Neural cell (in vitro differentiated cells): ENCODE measurements at regions not wholly inside any gene's neighbourhood (a gene's known extent, or its start where the extent isn't known, plus 50 kb on each side); places are given as distances from the start of the nearest gene placed in this dataset.
"Not testable (repeated sequence)": the region's sequence is repeated elsewhere in the genome, so short reads cannot be mapped to it uniquely, and the experiment has no call there.

Experiments
- H2AFZ ChIP-seq: fragments of 200-600, 300-800 bp; sonication (generic), shearing (Covaris generic); 2 replicates; pipeline ENCODE4 v1.6.0; 2014; ENCODE audit warnings: low read depth, mild to moderate bottlenecking, antibody characterized with exemption, low read length, moderate library complexity
- H3F3A ChIP-seq: fragments of 200-600 bp; shearing (Covaris generic); 2 replicates; pipeline ENCODE4 v1.6.1; 2016; ENCODE audit warnings: mild to moderate bottlenecking, moderate library complexity, mixed read lengths, antibody characterized with exemption, low read length; ENCODE audit not compliant: insufficient read depth, poor library complexity, severe bottlenecking
- H3K27ac ChIP-seq: fragments of 200-600, 300-800 bp; sonication (generic), shearing (Covaris generic); 2 replicates; pipeline ENCODE4 v1.5.1; 2014; ENCODE audit warnings: mild to moderate bottlenecking, low read length, moderate library complexity
- H3K27me3 ChIP-seq: fragments of 300-800, 200-600 bp; sonication (generic), shearing (Covaris generic); 2 replicates; pipeline ENCODE4 v1.6.0; 2014; ENCODE audit warnings: mild to moderate bottlenecking, low read depth, low read length, moderate library complexity; ENCODE audit not compliant: insufficient read depth
- H3K36me3 ChIP-seq: fragments of 300-800, 200-600 bp; sonication (generic), shearing (Covaris generic); 2 replicates; pipeline ENCODE4 v1.5.1; 2014; ENCODE audit warnings: mild to moderate bottlenecking, antibody characterized with exemption, low read length, moderate library complexity; ENCODE audit not compliant: insufficient read depth
- H3K4me2 ChIP-seq: fragments of 300-800, 200-600 bp; sonication (generic), shearing (Covaris generic); 2 replicates; pipeline ENCODE4 v1.6.0; 2014; ENCODE audit warnings: mild to moderate bottlenecking, low read length
- H3K4me3 ChIP-seq: fragments of 300-800, 200-600 bp; sonication (generic), shearing (Covaris generic); 2 replicates; pipeline ENCODE4 v1.5.1; 2014; ENCODE audit warnings: mild to moderate bottlenecking, low read length, moderate library complexity
- H3K79me2 ChIP-seq: fragments of 200-600 bp; shearing (Covaris generic); replicated peaks from 2 replicates; pipeline ENCODE4 v1.6.0; 2014; ENCODE audit warnings: mild to moderate bottlenecking, low read length, moderate library complexity; ENCODE audit not compliant: insufficient read depth
- H3K9ac ChIP-seq: fragments of 300-800, 200-600 bp; sonication (generic), shearing (Covaris generic); 2 replicates; pipeline ENCODE4 v1.6.1; 2016; ENCODE audit warnings: mild to moderate bottlenecking, low read length, mixed read lengths
- H3K9me2 ChIP-seq: fragments of 200-600 bp; shearing (Covaris generic); 2 replicates; pipeline ENCODE4 v1.6.1; 2016; ENCODE audit warnings: mild to moderate bottlenecking, low read length, mixed read lengths; ENCODE audit not compliant: insufficient read depth
- H3K9me3 ChIP-seq: fragments of 200-600, 300-800 bp; sonication (generic), shearing (Covaris generic); 2 replicates; pipeline ENCODE4 v1.6.1; 2016; ENCODE audit warnings: mild to moderate bottlenecking, mixed run types, low read length, moderate library complexity, mixed read lengths
- H4K20me1 ChIP-seq: fragments of 200-600 bp; shearing (Covaris generic); 2 replicates; pipeline ENCODE4 v1.6.1; 2016; ENCODE audit warnings: mild to moderate bottlenecking, mixed run types; ENCODE audit not compliant: insufficient read depth
- EP300 ChIP-seq: fragments of 450-650 bp; conservative IDR thresholded peaks from 2 replicates; pipeline ENCODE4 v1.6.1; 2014; ENCODE audit warnings: antibody characterized with exemption, mild to moderate bottlenecking, moderate library complexity; ENCODE audit not compliant: poor library complexity, severe bottlenecking
- EZH2 ChIP-seq: fragments of 200-600, 300-800 bp; shearing (Covaris generic), sonication (generic); IDR thresholded peaks from 2 replicates; pipeline ENCODE4 v1.6.1; 2014; ENCODE audit warnings: antibody characterized with exemption, low read length, borderline replicate concordance, mild to moderate bottlenecking; ENCODE audit not compliant: insufficient read depth, poor library complexity, severe bottlenecking
- POLR2AphosphoS5 ChIP-seq: IDR thresholded peaks from 2 replicates; pipeline ENCODE4 v1.6.1; 2012
- RAD21 ChIP-seq: fragments of 450-650 bp; conservative IDR thresholded peaks from 2 replicates; pipeline ENCODE4 v1.6.1; 2014; ENCODE audit warnings: antibody characterized with exemption, mild to moderate bottlenecking, moderate library complexity
- TAF1 ChIP-seq: IDR thresholded peaks from 2 replicates; pipeline ENCODE4 v1.6.1; 2012; ENCODE audit warnings: low read depth
- TF ChIP-seq, protein P1 (sequence below): fragments of 450-650 bp; IDR thresholded peaks from 2 replicates; pipeline ENCODE4 v1.5.1; 2014; ENCODE audit warnings: antibody characterized with exemption, mild to moderate bottlenecking, moderate library complexity; ENCODE audit not compliant: poor library complexity, severe bottlenecking
- TF ChIP-seq, protein P2 (sequence below): IDR thresholded peaks from 2 replicates; pipeline ENCODE4 v1.6.1; 2012; ENCODE audit warnings: borderline replicate concordance

DNA sequence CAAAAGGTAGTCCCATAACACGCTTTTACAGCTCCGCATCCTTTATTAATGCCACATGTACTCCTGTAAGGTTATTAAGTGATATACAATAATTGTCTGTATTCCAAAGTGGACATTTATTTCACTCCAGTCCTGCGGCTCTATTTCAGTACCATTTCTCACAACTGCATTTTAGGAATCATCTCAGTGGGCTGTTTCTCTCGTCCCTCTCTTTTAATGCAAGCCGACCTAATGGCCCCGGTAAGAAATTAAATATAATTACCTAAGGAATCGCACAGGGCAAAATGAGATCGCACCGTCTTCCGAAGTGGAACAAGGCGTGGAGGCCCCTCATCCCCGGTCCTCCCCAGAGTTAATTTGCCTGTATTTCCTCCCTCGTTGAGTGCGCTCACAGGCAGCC is 216.5 kb downstream of the RAB11FIP2 start (continued):
- TF ChIP-seq, protein P1, sequence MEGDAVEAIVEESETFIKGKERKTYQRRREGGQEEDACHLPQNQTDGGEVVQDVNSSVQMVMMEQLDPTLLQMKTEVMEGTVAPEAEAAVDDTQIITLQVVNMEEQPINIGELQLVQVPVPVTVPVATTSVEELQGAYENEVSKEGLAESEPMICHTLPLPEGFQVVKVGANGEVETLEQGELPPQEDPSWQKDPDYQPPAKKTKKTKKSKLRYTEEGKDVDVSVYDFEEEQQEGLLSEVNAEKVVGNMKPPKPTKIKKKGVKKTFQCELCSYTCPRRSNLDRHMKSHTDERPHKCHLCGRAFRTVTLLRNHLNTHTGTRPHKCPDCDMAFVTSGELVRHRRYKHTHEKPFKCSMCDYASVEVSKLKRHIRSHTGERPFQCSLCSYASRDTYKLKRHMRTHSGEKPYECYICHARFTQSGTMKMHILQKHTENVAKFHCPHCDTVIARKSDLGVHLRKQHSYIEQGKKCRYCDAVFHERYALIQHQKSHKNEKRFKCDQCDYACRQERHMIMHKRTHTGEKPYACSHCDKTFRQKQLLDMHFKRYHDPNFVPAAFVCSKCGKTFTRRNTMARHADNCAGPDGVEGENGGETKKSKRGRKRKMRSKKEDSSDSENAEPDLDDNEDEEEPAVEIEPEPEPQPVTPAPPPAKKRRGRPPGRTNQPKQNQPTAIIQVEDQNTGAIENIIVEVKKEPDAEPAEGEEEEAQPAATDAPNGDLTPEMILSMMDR = no peak

DNA sequence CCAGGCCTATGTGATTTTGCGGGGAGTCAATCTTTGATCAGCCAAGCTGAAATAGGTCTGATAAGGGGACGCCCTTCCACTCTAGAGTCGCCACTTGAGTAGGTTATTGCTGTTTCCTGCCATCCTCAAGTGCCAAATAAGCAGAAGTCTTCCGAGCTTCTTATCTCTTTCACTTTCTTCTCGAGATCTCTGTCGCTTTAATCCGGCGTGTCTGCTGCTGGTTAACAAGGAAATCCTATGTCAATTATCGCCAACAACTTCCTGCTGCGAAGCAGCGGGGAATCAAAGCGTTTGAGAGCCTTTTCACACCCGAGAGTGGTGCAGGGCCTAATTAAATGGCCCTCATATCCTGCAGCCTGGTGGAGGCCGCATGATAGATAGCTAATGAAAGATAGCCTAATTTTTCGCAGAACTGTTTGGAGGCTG is 215.9 kb downstream of the RAB11FIP2 start:
- H3K4me3 ChIP-seq = no peak overlapping the region
- TF ChIP-seq POLR2AphosphoS5 (peak; percentile 14), TAF1 (no peak), RAD21 (no peak), EP300 (peak; percentile 17), EZH2 (no peak)
- TF ChIP-seq, protein P2, sequence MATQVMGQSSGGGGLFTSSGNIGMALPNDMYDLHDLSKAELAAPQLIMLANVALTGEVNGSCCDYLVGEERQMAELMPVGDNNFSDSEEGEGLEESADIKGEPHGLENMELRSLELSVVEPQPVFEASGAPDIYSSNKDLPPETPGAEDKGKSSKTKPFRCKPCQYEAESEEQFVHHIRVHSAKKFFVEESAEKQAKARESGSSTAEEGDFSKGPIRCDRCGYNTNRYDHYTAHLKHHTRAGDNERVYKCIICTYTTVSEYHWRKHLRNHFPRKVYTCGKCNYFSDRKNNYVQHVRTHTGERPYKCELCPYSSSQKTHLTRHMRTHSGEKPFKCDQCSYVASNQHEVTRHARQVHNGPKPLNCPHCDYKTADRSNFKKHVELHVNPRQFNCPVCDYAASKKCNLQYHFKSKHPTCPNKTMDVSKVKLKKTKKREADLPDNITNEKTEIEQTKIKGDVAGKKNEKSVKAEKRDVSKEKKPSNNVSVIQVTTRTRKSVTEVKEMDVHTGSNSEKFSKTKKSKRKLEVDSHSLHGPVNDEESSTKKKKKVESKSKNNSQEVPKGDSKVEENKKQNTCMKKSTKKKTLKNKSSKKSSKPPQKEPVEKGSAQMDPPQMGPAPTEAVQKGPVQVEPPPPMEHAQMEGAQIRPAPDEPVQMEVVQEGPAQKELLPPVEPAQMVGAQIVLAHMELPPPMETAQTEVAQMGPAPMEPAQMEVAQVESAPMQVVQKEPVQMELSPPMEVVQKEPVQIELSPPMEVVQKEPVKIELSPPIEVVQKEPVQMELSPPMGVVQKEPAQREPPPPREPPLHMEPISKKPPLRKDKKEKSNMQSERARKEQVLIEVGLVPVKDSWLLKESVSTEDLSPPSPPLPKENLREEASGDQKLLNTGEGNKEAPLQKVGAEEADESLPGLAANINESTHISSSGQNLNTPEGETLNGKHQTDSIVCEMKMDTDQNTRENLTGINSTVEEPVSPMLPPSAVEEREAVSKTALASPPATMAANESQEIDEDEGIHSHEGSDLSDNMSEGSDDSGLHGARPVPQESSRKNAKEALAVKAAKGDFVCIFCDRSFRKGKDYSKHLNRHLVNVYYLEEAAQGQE = peak; percentile 44
- H3F3A ChIP-seq = no peaks in the 10 kb centered on the region
- no peaks in the 10 kb centered on the region for H3K36me3 ChIP-seq
- H3K9me2 ChIP-seq = no peaks in the 10 kb centered on the region
- H3K4me2 ChIP-seq = no peak overlapping the region
- no peaks in the 10 kb centered on the region for H4K20me1 ChIP-seq
- no peak overlapping the region for H2AFZ ChIP-seq
- H3K9ac ChIP-seq = no peak overlapping the region
- no peaks in the 10 kb centered on the region for H3K79me2 ChIP-seq
- no peak overlapping the region for H3K27ac ChIP-seq
- no peaks in the 10 kb centered on the region for H3K9me3 ChIP-seq
- H3K27me3 ChIP-seq = no peaks in the 10 kb centered on the region

DNA sequence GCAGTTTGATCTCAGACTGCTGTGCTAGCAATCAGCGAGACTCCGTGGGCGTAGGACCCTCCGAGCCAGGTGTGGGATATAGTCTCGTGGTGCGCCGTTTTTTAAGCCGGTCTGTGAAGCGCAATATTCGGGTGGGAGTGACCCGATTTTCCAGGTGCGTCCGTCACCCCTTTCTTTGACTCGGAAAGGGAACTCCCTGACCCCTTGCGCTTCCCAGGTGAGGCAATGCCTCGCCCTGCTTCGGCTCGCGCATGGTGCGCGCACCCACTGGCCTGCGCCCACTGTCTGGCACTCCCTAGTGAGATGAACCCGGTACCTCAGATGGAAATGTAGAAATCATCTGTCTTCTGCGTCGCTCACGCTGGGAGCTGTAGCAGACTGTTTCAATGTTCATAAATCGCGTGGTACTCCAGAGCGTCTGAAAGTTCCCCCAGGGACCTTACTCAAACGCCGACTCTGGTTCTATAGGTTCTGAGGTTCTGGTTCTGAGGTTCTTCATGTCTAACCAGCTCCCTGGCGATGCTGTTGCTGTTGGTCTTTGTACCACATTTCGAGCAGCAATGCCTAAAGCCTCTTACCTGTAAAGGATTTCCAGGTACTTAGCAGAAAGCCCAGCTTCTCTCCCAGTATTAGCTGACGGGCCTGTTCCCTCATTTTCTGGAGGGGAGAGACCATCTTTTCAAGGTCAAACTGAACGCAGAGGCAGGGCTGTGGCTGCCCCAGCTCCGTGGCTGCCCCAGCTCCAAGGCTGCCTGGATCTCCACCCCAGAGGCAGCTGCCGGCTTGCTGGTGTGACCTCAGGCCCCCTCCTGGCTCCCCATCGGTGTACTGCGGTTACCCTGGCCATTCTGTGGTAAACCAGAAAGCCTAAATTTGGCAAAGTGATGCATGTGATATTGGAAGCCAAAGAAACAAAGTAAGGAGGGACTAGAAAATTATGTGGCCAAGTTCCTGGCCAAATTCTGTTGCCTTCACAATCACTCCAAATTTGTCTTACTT is 207.9 kb downstream of the RAB11FIP2 start:
- not testable (repeated sequence) for H3K4me2 ChIP-seq, H3K9ac ChIP-seq, H3K27me3 ChIP-seq, H2AFZ ChIP-seq, H3K9me2 ChIP-seq, H3K9me3 ChIP-seq, H3K36me3 ChIP-seq, H3F3A ChIP-seq, H3K27ac ChIP-seq, H4K20me1 ChIP-seq, H3K4me3 ChIP-seq, H3K79me2 ChIP-seq

DNA sequence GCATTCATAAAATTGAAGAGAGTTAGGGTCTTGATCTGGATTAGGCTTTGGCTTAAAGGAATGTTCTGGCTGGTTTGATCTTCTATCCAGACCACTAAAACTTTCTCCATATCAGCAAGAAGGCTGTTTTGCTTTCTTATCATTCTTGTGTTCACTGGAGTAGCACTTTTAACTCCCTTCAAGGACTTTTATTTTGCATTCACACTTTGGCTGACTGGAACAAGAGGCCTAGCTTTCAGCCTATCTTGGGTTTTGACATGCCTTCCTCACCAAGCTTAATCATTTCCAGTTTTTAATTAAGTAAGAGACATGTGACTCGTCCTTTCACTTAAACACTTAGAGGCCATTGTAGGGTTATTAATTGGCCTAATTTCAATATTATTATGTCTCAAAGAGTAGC is 190.3 kb downstream of the RAB11FIP2 start:
- not testable (repeated sequence) for H3K9me3 ChIP-seq, H3F3A ChIP-seq, H3K27me3 ChIP-seq, H4K20me1 ChIP-seq, H3K9ac ChIP-seq, H3K9me2 ChIP-seq, H3K4me3 ChIP-seq, H3K27ac ChIP-seq, H3K4me2 ChIP-seq, H3K36me3 ChIP-seq, H3K79me2 ChIP-seq, H2AFZ ChIP-seq
